Right hindlimb (tissue), 1 donor: ENCODE measurements at regions not wholly inside any gene's neighbourhood (a gene's known extent, or its start where the extent isn't known, plus 50 kb on each side); places are given as distances from the start of the nearest gene placed in this dataset.
A peak's percentile ranks its signal among the peaks of the same experiment; 100 is the strongest.

ENCODE experiments used
- DNase-seq: peaks from one replicate; pipeline ENCODE4 v3.0.0-alpha.2; 2018

GRCh38 chr2:59529726-59530125, 1023.7 kb downstream of the BCL11A start:
- peak; percentile 35 for DNase-seq

GRCh38 chr2:59528525-59528924, 1024.9 kb downstream of the BCL11A start:
- DNase-seq = no peak

DNA sequence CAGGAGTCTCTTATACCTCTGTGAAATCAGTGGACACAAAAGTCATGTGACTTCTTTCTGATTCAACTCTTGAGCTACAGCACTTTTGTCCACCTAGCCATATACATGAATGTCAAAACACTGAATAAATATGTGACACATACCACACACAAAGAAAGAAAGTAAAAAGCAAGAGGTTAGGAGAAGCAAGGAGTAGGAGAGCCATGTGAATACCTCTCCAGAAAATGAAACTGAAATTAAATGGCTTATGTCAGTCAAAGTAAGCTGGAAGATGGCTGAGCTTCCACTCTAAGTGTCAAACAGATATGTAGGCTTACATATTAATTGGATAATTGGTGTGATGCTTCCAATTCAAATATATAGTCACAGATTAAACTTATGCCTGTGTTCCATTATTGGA, 1050.5 kb downstream of the BCL11A start:
- DNase-seq = no peak

- no peak for DNase-seq
These were observed 1062.5 kb downstream of the BCL11A start for GRCh38 chr2:59490994-59491393.

- no peak for DNase-seq
These were observed 1063.3 kb downstream of the BCL11A start for GRCh38 chr2:59490192-59490591.

- DNase-seq = no peak
These were observed 1068.8 kb downstream of the BCL11A start for GRCh38 chr2:59484673-59485072.

DNA sequence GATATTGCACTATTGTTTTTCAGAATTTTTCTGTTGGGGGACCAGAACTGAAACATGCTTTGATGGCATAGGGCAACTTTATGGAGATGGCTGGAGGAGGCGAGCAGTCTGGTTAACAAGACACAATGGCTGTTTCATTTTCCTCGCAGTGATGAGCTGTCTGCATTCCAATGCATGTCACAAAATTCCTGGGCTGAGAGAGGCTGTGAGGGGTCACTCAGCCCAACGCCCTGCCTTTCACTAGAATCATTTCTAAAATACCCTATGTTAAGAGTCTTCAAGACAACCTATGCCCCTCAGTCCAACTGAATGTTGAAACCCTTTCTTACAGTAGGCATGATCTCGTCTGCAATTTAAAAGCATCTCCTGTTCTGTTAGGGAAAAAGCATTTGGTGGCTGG, 1090.0 kb downstream of the BCL11A start:
- DNase-seq = no peak

- DNase-seq = no peak
These were observed 1090.8 kb downstream of the BCL11A start for GRCh38 chr2:59462422-59463197.

DNA sequence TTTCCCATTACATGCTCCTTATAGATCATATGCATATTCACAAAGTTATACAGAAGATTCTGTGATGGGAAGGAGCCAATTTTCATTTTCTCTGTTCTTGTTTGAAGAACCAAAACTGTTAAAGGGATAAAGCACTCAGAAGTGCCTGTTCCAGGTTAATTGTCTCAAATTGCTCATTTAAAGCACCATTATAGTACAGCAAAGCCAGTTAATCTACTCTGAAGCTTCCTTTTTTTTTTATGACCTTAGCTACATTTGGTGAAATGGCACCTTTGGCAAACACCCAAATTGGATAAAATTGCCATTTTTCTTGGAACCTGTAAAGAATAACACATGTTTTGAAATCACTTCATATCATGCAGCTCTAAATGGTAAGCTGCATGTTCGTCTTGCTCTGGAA, 1092.3 kb downstream of the BCL11A start:
- DNase-seq = no peak

- DNase-seq = no peak
These were observed 1094.7 kb downstream of the BCL11A start for GRCh38 chr2:59458800-59459199.

DNA sequence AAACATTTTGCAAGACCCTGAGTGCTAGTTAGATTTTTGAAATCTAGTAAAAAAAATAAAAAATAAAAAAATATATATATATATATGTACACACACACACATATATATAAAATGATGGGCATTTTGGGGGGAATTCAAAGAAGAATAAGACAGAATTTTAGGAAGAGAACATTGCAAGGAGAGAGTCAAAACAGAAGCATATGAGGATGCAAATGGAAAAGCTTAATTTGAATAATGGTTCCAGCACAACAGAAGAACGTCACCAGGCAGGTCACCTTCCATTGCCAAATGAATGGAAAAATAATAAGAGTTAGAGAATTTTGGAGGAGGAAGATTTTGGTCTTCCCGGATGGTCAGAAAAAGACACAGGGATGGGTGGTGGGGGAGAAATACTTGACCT, 1097.2 kb downstream of the BCL11A start:
- no peak for DNase-seq

GRCh38 chr2:59449274-59449673, 1104.2 kb downstream of the BCL11A start:
- DNase-seq = no peak

DNA sequence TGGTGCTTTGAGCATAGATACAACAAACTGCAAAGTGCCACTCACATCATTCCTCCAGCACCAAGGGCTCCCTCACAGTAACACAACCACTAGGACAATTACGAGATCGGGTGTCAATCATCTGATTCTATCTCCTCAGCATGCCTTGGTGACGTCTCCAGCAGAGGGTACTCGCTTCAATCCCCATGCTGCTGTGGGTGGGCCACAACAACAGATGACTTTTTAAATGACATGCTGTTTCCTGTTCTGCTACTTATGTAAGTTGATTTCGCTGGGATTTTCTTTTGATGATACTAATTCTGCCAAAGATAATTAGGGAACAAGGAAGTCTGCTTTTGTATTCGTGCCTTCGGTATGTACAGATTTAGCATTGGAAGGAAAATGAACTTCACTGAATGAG, 1113.0 kb downstream of the BCL11A start:
- no peak for DNase-seq

DNA sequence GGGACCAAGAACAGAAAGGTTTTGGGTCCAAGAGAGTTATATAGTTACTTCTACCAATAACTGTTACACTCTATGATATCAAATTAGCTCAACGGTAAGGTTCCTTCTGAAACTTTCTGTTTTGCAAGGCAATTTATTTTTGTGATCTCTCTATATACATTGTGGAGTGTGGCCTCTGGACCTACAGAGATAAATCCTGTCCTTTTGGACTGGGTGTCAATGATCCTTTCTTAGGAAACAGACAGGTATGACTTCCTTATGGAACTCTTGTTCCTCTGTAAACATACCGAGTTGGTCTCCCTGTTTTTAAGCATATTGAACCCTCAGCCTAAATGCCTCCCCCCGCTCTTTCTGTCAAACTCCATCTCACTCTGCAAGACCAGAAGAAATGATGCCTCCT, 1117.8 kb downstream of the BCL11A start:
- DNase-seq = no peak

DNA sequence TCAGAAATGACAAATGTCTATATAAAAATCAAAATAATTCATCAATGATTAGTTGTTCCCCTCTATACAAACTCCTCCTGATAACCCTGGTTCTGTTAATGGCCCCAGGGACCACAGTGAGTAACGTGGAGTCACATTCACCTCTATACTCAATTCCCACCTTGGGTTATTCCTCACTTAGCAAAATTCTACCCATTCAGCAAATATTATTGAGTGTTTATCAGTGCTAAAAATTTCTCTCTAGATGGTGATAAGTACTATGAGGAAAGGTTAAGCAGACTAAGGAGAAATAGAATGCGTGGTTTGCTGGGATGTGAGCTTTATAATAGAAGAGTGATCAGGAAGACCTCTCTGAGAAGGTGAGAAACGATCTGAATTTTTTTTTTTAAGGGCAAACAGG, 1124.5 kb downstream of the BCL11A start:
- DNase-seq = no peak

DNA sequence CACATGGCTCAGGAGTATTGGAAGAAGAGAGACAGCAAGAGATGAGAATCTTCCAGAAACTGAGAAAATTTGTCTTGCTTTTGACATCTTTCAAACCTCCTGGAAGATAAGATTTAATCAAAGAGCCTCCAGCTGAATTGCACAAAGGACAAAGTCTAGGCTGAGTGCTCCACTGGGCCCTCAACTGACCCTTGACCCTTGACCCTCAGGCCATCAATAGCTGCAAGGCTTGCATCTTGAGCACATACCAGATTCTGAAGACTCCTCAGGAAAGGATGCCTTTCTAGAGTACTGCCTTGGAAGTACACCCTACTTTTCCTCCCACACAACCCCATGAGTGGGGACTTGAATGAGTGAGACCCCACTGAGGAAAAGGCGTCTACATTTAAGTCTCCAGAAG, 1125.5 kb downstream of the BCL11A start:
- DNase-seq = no peak

- DNase-seq = no peak
These were observed 1128.2 kb downstream of the BCL11A start for GRCh38 chr2:59425247-59425646.

GRCh38 chr2:59413751-59414570, 1139.5 kb downstream of the BCL11A start:
- no peak for DNase-seq

- DNase-seq = no peak
These were observed 1154.3 kb downstream of the BCL11A start for GRCh38 chr2:59399126-59399525.

- no peak for DNase-seq
These were observed 1155.4 kb downstream of the BCL11A start for GRCh38 chr2:59398081-59398480.

GRCh38 chr2:59395119-59395518, 1154.0 kb upstream of the FANCL start:
- no peak for DNase-seq

- DNase-seq = no peak
These were observed 1150.8 kb upstream of the FANCL start for GRCh38 chr2:59391896-59392295.

DNA sequence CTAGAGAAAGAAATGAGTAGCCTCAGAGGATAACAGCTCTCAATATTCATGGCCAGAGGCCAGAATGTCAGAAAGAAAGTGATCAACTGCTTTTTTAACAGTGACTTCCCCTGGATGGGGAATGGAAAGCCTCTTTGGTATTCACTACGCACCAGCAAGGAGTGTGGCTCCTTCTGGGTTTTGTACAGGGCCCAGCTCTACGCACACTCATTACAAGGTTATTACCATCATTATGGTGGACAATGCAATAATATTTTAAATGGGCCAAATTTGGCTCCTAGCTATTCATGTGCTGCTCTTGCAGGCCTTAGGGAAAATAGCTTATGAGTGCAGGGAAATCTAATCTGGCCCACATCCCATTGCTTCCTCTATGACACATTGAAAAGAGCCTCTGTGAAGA, 1149.5 kb upstream of the FANCL start:
- DNase-seq = no peak

- DNase-seq = no peak
These were observed 1148.1 kb upstream of the FANCL start for GRCh38 chr2:59389240-59389639.
